ENCODE measurements at regions not wholly inside any gene's neighbourhood (a gene's known extent, or its start where the extent isn't known, plus 50 kb on each side); places are given as distances from the start of the nearest gene placed in this dataset.

DNA sequence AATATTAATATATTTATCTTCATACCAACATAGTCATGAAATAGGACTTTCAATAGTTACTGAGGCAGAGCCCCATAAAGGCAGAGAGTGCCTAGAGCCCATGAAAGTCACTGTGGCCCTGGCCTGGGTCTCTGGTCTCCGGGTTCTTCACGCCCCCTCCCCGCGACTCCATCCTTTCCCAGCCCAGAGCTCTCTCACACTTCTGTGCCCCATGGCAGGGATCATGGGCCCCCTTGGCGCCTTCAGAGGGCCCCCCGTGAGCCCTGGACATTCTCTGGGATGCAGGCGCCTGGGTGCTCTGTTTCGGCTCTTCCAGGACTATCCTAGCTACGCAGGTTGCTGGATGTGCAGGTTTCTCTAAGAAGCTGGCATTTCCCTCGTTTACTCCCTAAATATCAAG lies 228.4 kb downstream of the TEX29 start:
- H3K9me3 ChIP-seq: no peaks in the 10 kb centered on the region

GRCh38 chr13:111549464-111549863 lies 229.0 kb downstream of the TEX29 start:
- no peak for DNase-seq
- Histone ChIP-seq H3K4me1 (ENCODE audit: insufficient read depth) (no peaks in the 10 kb centered on the region), H3K4me3 (no peak overlapping the region), H3K27ac (no peak overlapping the region), H3K9me3 (no peaks in the 10 kb centered on the region), H3K27me3 (no peaks in the 10 kb centered on the region), H3K36me3 (no peaks in the 10 kb centered on the region)
- 19 to 41% (median 40%) methylated on average over 2 of the region's 2 CpGs for WGBS, 3 donors
- TF ChIP-seq EP300 (IDR thresholded peaks at IDR 0.05): no peak
- TF ChIP-seq POLR2A (IDR thresholded peaks at IDR 0.05): no peak
- no peak for TF ChIP-seq CTCF (IDR thresholded peaks at IDR 0.05)
- intact Hi-C loops (cut with DNase I): no loop called here

More for the DNA sequence above, 228.4 kb downstream of the TEX29 start:
- H3K4me1 ChIP-seq (ENCODE audit: insufficient read depth): no peaks in the 10 kb centered on the region
- 79 to 86% (median 81%) methylated on average over 10 of the region's 10 CpGs for WGBS, 3 donors
- H3K27me3 ChIP-seq: no peaks in the 10 kb centered on the region
- H3K4me3 ChIP-seq: no peak overlapping the region
- no peak overlapping the region for H3K27ac ChIP-seq
- DNase-seq: no peak
- intact Hi-C loops (cut with DNase I): no loop called here
- no peaks in the 10 kb centered on the region for H3K36me3 ChIP-seq
- TF ChIP-seq EP300 (IDR thresholded peaks at IDR 0.05): no peak
- no peak for TF ChIP-seq CTCF (IDR thresholded peaks at IDR 0.05)

GRCh38 chr13:111550062-111550461 lies 229.6 kb downstream of the TEX29 start:
- intact Hi-C loops (cut with DNase I): no loop called here
- TF ChIP-seq POLR2A (IDR thresholded peaks at IDR 0.05) (no peak), EP300 (IDR thresholded peaks at IDR 0.05) (no peak), CTCF (IDR thresholded peaks at IDR 0.05) (no peak)
- Histone ChIP-seq H3K36me3 (no peaks in the 10 kb centered on the region), H3K27me3 (no peaks in the 10 kb centered on the region), H3K4me3 (no peak overlapping the region), H3K9me3 (no peaks in the 10 kb centered on the region), H3K27ac (no peak overlapping the region), H3K4me1 (ENCODE audit: insufficient read depth) (no peaks in the 10 kb centered on the region)
- DNase-seq: no peak

DNA sequence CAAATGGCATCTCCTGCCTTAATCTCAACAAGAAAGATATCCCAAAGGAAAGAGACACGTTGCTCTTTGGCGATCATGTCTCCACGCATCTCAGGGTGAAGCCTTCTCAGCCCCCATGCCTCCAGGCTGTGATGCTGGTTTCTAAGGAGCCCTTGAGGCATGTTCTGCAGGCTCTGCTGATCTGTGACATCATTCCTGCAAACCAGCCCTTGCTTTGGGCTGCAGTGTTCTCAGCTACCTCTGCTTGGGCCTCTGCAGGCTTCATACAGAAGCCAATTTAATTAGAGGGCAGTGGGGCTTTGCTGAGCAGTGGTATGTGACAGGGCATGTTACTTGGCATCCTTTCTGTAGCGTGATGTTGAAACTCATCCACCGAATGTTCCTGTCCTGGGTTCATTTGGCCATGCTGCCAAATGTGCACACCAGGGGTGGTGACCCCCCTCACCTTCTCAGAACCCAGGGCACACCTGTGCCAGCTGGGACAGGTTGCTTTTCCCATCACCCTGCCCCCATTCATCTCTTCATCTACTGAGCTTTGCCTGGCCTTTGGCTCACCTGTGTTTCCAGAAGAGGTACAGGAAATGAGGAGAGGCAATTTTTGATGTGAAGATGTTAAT lies 230.9 kb downstream of the TEX29 start:
- 80 to 88% (median 83%) methylated on average over 5 of the region's 5 CpGs for WGBS, 3 donors
- no peak for TF ChIP-seq EP300 (IDR thresholded peaks at IDR 0.05)
- intact Hi-C loops (cut with DNase I): no loop called here
- Histone ChIP-seq H3K27ac (no peak overlapping the region), H3K9me3 (no peaks in the 10 kb centered on the region), H3K4me1 (ENCODE audit: insufficient read depth) (no peaks in the 10 kb centered on the region), H3K4me3 (no peak overlapping the region), H3K36me3 (no peaks in the 10 kb centered on the region), H3K27me3 (no peaks in the 10 kb centered on the region)
- DNase-seq: no peak

GRCh38 chr13:111552891-111553655 lies 232.6 kb downstream of the TEX29 start:
- 79 to 92% (median 82%) methylated on average over 10 of the region's 10 CpGs for WGBS, 3 donors
- no peak for DNase-seq
- Histone ChIP-seq H3K36me3 (no peaks in the 10 kb centered on the region), H3K27ac (no peak overlapping the region), H3K4me3 (no peak overlapping the region), H3K9me3 (no peaks in the 10 kb centered on the region), H3K4me1 (ENCODE audit: insufficient read depth) (no peaks in the 10 kb centered on the region), H3K27me3 (no peaks in the 10 kb centered on the region)
- TF ChIP-seq EP300 (IDR thresholded peaks at IDR 0.05): no peak
- intact Hi-C loops (cut with DNase I): no loop called here

All from ovary (tissue), 7 donors.